Transverse colon (tissue), 1 donor: ENCODE measurements at regions not wholly inside any gene's neighbourhood (a gene's known extent, or its start where the extent isn't known, plus 50 kb on each side); places are given as distances from the start of the nearest gene placed in this dataset.

Experiments used
- EP300 ChIP-seq: sonication (generic); formaldehyde crosslinking; IDR thresholded peaks from one replicate; pipeline ENCODE4 v1.6.1; 2017; ENCODE audit warnings: antibody characterized with exemption, low read depth
- POLR2A ChIP-seq: fragments of 450-650 bp; IDR thresholded peaks from one replicate; pipeline ENCODE4 v1.6.1; 2016; ENCODE audit warnings: antibody characterized with exemption, mild to moderate bottlenecking, moderate library complexity

DNA sequence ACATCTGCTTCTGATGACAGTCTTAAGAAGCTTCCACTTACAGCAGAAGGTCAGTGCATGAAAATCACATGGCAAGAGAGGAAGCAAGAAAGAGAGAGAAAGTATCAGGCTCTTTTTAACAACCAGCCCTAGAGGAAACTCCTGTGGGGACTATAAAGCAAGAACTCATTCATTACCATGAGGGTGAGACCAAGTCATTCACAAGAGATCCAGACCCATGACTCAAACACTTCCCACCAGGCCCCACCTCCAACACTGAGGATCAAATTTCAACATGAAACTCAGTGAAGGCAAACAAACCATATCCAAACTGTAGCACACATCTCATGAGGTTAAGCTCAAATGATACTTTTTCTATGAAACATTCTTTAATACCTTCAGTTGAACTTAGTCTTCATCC is 643.2 kb upstream of the SYNCRIP start:
- TF ChIP-seq POLR2A (no peak), EP300 (no peak)
